ENCODE measurements at regions not wholly inside any gene's neighbourhood (a gene's known extent, or its start where the extent isn't known, plus 50 kb on each side); places are given as distances from the start of the nearest gene placed in this dataset.

- WGBS (ENCODE audit: insufficient coverage), result 8% methylated on average over 23 of the region's 31 CpGs
Measured at GRCh38 chr17:79391376-79392233, 219.2 kb downstream of the RBFOX3 start.

GRCh38 chr17:79389896-79390295 is 221.0 kb downstream of the RBFOX3 start:
- H3K27me3 ChIP-seq (ENCODE audit: control insufficient read depth, insufficient read depth, low read length), result peaks cover 69% of the 10 kb centered on the region
- WGBS (ENCODE audit: insufficient coverage), result 91% methylated on average over 19 of the region's 19 CpGs

More at GRCh38 chr17:79391376-79392233, 219.2 kb downstream of the RBFOX3 start:
- H3K9me3 ChIP-seq (replicated peaks; ENCODE audit: control insufficient read depth, low read depth, low read length), result no peaks in the 10 kb centered on the region
- H3K27me3 ChIP-seq (ENCODE audit: control insufficient read depth, insufficient read depth, low read length), result peaks cover 66% of the 10 kb centered on the region
- H3K4me3 ChIP-seq (ENCODE audit: low read length), result no peak overlapping the region
- H3K27ac ChIP-seq (ENCODE audit: low read length), result no peak overlapping the region
- H3K4me1 ChIP-seq (ENCODE audit: control insufficient read depth, insufficient read depth, low read length), result peaks cover 34% of the 10 kb centered on the region
- peak; percentile 76 for DNase-seq
- H3K36me3 ChIP-seq (ENCODE audit: control insufficient read depth, insufficient read depth, low read length), result no peaks in the 10 kb centered on the region

GRCh38 chr17:79388556-79389295 is 222.1 kb downstream of the RBFOX3 start:
- DNase-seq, result peak; percentile 69
- 23% methylated on average over 18 of the region's 28 CpGs for WGBS (ENCODE audit: insufficient coverage)
- Histone ChIP-seq H3K9me3 (replicated peaks; ENCODE audit: control insufficient read depth, low read depth, low read length) (no peaks in the 10 kb centered on the region), H3K27ac (ENCODE audit: low read length) (no peak overlapping the region), H3K27me3 (ENCODE audit: control insufficient read depth, insufficient read depth, low read length) (peaks cover 70% of the 10 kb centered on the region), H3K4me3 (ENCODE audit: low read length) (no peak overlapping the region), H3K36me3 (ENCODE audit: control insufficient read depth, insufficient read depth, low read length) (no peaks in the 10 kb centered on the region), H3K4me1 (ENCODE audit: control insufficient read depth, insufficient read depth, low read length) (peaks cover 17% of the 10 kb centered on the region)

More at GRCh38 chr17:79389896-79390295, 221.0 kb downstream of the RBFOX3 start:
- Histone ChIP-seq H3K4me1 (ENCODE audit: control insufficient read depth, insufficient read depth, low read length) (peaks cover 26% of the 10 kb centered on the region), H3K36me3 (ENCODE audit: control insufficient read depth, insufficient read depth, low read length) (no peaks in the 10 kb centered on the region), H3K4me3 (ENCODE audit: low read length) (no peak overlapping the region), H3K9me3 (replicated peaks; ENCODE audit: control insufficient read depth, low read depth, low read length) (no peaks in the 10 kb centered on the region), H3K27ac (ENCODE audit: low read length) (no peak overlapping the region)
- no peak for DNase-seq

GRCh38 chr17:79387783-79388182 is 223.1 kb downstream of the RBFOX3 start:
- peaks cover 67% of the 10 kb centered on the region for H3K27me3 ChIP-seq (ENCODE audit: control insufficient read depth, insufficient read depth, low read length)
- WGBS (ENCODE audit: insufficient coverage), result 84% methylated on average over 5 of the region's 6 CpGs
- DNase-seq, result no peak
- H3K27ac ChIP-seq (ENCODE audit: low read length), result no peak overlapping the region
- H3K4me1 ChIP-seq (ENCODE audit: control insufficient read depth, insufficient read depth, low read length), result peaks cover 17% of the 10 kb centered on the region
- no peaks in the 10 kb centered on the region for H3K36me3 ChIP-seq (ENCODE audit: control insufficient read depth, insufficient read depth, low read length)
- no peak overlapping the region for H3K4me3 ChIP-seq (ENCODE audit: low read length)
- no peaks in the 10 kb centered on the region for H3K9me3 ChIP-seq (replicated peaks; ENCODE audit: control insufficient read depth, low read depth, low read length)

GRCh38 chr17:79385962-79386563 is 224.8 kb downstream of the RBFOX3 start:
- 80% methylated on average over 1 of the region's 5 CpGs for WGBS (ENCODE audit: insufficient coverage)
- Histone ChIP-seq H3K4me1 (ENCODE audit: control insufficient read depth, insufficient read depth, low read length) (peaks cover 14% of the 10 kb centered on the region), H3K27me3 (ENCODE audit: control insufficient read depth, insufficient read depth, low read length) (peaks cover 64% of the 10 kb centered on the region), H3K9me3 (replicated peaks; ENCODE audit: control insufficient read depth, low read depth, low read length) (no peaks in the 10 kb centered on the region), H3K4me3 (ENCODE audit: low read length) (no peak overlapping the region), H3K27ac (ENCODE audit: low read length) (no peak overlapping the region), H3K36me3 (ENCODE audit: control insufficient read depth, insufficient read depth, low read length) (no peaks in the 10 kb centered on the region)
- no peak for DNase-seq

GRCh38 chr17:79382313-79382712 is 228.5 kb downstream of the RBFOX3 start:
- no peak overlapping the region for H3K4me3 ChIP-seq (ENCODE audit: low read length)
- no peak overlapping the region for H3K27ac ChIP-seq (ENCODE audit: low read length)
- no peaks in the 10 kb centered on the region for H3K9me3 ChIP-seq (replicated peaks; ENCODE audit: control insufficient read depth, low read depth, low read length)
- DNase-seq, result no peak
- H3K36me3 ChIP-seq (ENCODE audit: control insufficient read depth, insufficient read depth, low read length), result no peaks in the 10 kb centered on the region
- no peaks in the 10 kb centered on the region for H3K4me1 ChIP-seq (ENCODE audit: control insufficient read depth, insufficient read depth, low read length)
- peaks cover 61% of the 10 kb centered on the region for H3K27me3 ChIP-seq (ENCODE audit: control insufficient read depth, insufficient read depth, low read length)
- 83% methylated on average over 9 of the region's 9 CpGs for WGBS (ENCODE audit: insufficient coverage)

- no peaks in the 10 kb centered on the region for H3K4me1 ChIP-seq (ENCODE audit: control insufficient read depth, insufficient read depth, low read length)
- no peaks in the 10 kb centered on the region for H3K9me3 ChIP-seq (replicated peaks; ENCODE audit: control insufficient read depth, low read depth, low read length)
- 70% methylated on average over 21 of the region's 21 CpGs for WGBS (ENCODE audit: insufficient coverage)
- H3K36me3 ChIP-seq (ENCODE audit: control insufficient read depth, insufficient read depth, low read length), result no peaks in the 10 kb centered on the region
- H3K27ac ChIP-seq (ENCODE audit: low read length), result no peak overlapping the region
- DNase-seq, result no peak
- no peak overlapping the region for H3K4me3 ChIP-seq (ENCODE audit: low read length)
- peaks cover 69% of the 10 kb centered on the region for H3K27me3 ChIP-seq (ENCODE audit: control insufficient read depth, insufficient read depth, low read length)
Measured at GRCh38 chr17:79379700-79380445, 231.0 kb downstream of the RBFOX3 start.

GRCh38 chr17:79377230-79377786 is 233.5 kb downstream of the RBFOX3 start:
- Histone ChIP-seq H3K27ac (ENCODE audit: low read length) (no peak overlapping the region), H3K9me3 (replicated peaks; ENCODE audit: control insufficient read depth, low read depth, low read length) (no peaks in the 10 kb centered on the region), H3K4me1 (ENCODE audit: control insufficient read depth, insufficient read depth, low read length) (no peaks in the 10 kb centered on the region), H3K27me3 (ENCODE audit: control insufficient read depth, insufficient read depth, low read length) (peaks cover 77% of the 10 kb centered on the region), H3K36me3 (ENCODE audit: control insufficient read depth, insufficient read depth, low read length) (no peaks in the 10 kb centered on the region), H3K4me3 (ENCODE audit: low read length) (no peak overlapping the region)
- DNase-seq, result no peak
- WGBS (ENCODE audit: insufficient coverage), result 58% methylated on average over 23 of the region's 25 CpGs

- DNase-seq, result no peak
- Histone ChIP-seq H3K27me3 (ENCODE audit: control insufficient read depth, insufficient read depth, low read length) (peaks cover 58% of the 10 kb centered on the region), H3K27ac (ENCODE audit: low read length) (no peak overlapping the region), H3K4me1 (ENCODE audit: control insufficient read depth, insufficient read depth, low read length) (no peaks in the 10 kb centered on the region), H3K9me3 (replicated peaks; ENCODE audit: control insufficient read depth, low read depth, low read length) (no peaks in the 10 kb centered on the region), H3K36me3 (ENCODE audit: control insufficient read depth, insufficient read depth, low read length) (no peaks in the 10 kb centered on the region), H3K4me3 (ENCODE audit: low read length) (no peak overlapping the region)
- WGBS (ENCODE audit: insufficient coverage), result 42% methylated on average over 5 of the region's 6 CpGs
Measured at GRCh38 chr17:79374807-79375206, 236.0 kb downstream of the RBFOX3 start.

All from muscle of leg (tissue), 3 donors.